GM21825 (cell line): ENCODE measurements at regions not wholly inside any gene's neighbourhood (a gene's known extent, or its start where the extent isn't known, plus 50 kb on each side); places are given as distances from the start of the nearest gene placed in this dataset.

Experiments used
- ATAC-seq: cut with Tn5 transposase; IDR thresholded peaks from one replicate; pipeline ENCODE4 v1.9.1; 2021; ENCODE audit warnings: mild to moderate bottlenecking, moderate library complexity; ENCODE audit not compliant: unreplicated experiment

DNA sequence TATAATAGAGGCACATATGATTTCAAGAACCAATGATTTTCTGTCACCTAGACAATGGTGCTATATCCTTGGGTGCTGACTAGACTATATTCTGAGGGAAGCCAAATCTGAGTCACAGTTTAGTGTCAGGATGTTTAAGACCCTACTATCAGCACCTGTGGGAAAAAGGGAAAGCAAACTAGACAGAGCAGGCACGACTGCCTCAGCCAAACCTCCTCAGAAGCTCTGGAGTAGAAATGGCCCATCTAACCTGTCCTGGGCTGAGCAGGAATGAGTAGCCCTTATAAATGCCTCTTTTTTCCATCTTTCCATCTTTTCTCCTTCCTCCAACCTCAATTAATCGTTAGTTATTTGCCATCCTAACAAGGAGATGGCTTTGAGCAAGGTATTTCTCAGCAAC, 80.4 kb upstream of the TECRL start:
- ATAC-seq = no peak

DNA sequence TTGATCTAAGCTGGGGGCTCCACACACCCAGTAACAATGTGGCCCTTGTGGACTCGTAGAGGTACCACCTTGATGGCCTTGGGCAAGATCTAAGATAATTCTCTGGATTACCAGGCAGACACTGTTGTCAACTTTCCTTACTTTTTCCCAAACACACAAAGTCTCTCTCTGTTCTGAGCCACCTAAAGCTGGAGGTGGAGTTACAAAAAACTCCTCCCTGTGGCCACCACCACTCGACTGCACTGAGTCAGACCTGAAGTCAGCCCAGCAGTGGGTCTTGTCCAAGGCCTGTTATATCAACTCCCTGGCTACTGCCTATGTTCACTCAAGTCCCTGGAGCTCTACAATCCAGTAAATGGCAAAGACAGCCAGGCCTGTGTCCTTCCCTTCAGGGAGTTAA, 70.1 kb upstream of the TECRL start:
- ATAC-seq = no peak

- no peak for ATAC-seq
Measured at GRCh38 chr4:64477127-64477526, 67.9 kb upstream of the TECRL start.

DNA sequence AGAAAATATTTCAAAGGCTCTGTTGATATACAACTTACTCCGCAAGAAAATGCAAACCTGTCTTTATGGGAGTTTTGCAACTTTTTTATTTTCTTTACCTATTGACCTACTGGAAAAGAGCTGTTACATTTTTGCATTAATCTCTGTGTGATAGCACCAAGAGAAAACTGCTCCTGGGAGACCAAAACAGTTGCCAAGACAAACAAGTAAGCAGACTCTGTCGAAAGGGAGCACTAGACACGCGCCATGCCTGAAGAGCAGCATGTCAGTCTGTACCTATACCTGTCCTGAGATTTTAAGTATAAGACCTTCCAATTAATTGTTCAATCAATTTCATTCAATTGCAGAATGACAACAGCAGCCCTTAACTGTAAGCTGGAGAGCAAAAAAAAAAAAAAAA, 56.0 kb upstream of the TECRL start:
- ATAC-seq = no peak

GRCh38 chr4:64464581-64464980, 55.3 kb upstream of the TECRL start:
- ATAC-seq = no peak
